Heart left ventricle (tissue), 13 donors: ENCODE measurements at regions not wholly inside any gene's neighbourhood (a gene's known extent, or its start where the extent isn't known, plus 50 kb on each side); places are given as distances from the start of the nearest gene placed in this dataset.

Experiments
- POLR2A ChIP-seq, 2 donors: fragments of 450-650 bp; IDR thresholded peaks; one replicate each; pipeline ENCODE4 v1.6.1; 2017; ENCODE audit warnings: antibody characterized with exemption in 2 of 2, mild to moderate bottlenecking in 2 of 2, moderate library complexity in 2 of 2
- TF ChIP-seq, protein P1 (sequence below), 12 donors: fragments of 200-600 bp; sonication (generic) in 4 of 12; IDR thresholded peaks; one replicate each; pipeline versions ENCODE4 v1.5.0 to v1.8.0; 2018 to 2022; ENCODE audit warnings: antibody characterized with exemption in 12 of 12, mild to moderate bottlenecking in 5 of 12
- donor health status: ischemic (EF 13 %, LVEDD 7.1; RV severe dilation, severe dysfunction).
- donor health status: DM: no; HTN: yes; CAD: no.
- donor health status: DM: no; HTN: no; CAD: no.
- donor health status: ischemic (EF 25% LVEDD 6.9; RV normal size, moderate dysfunction).
- donor health status: ischemic (EF 25% LVEDD 5.7; RV mildly dilated, moderate dysfunction).
- donor health status: ischemic (EF 35%, LVEDD 5.7; RV mildly dilated, moderate dysfunction).
- donor health status: nonischemic (EF 11% LVEDD 7.7; RV severe dilation, severe dysfunction).
- donor health status: DM: yes; HTN: yes; CAD: no.
- donor health status: PGD.
- donor health status: ischemic (EF 29% LVEDD 5.4; RV normal size, mild dysfunction).
- donor health status: nonischemic (EF 23%, LVEDD 6.1; RV moderate dilation, normal function).

DNA sequence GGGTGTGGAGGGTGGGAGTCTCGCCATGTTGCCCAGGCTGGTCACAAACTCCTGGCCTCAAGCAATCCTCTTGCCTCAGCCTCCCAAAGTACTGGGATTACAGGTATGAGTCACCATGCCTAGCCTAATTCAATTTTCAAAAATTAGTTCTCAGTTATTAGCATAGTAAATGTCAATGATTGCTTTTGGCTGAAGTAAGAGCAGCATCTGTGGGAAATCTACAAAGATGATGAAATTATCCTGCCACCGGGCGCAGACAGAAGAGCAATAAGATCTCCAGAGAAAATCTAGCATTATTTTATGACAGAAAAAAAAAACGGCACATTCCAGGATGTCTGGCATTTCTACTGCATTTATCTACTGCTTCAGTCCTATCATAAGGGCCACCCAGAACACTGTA, 97.9 kb upstream of the DAAM1 start:
- TF ChIP-seq, protein P1, sequence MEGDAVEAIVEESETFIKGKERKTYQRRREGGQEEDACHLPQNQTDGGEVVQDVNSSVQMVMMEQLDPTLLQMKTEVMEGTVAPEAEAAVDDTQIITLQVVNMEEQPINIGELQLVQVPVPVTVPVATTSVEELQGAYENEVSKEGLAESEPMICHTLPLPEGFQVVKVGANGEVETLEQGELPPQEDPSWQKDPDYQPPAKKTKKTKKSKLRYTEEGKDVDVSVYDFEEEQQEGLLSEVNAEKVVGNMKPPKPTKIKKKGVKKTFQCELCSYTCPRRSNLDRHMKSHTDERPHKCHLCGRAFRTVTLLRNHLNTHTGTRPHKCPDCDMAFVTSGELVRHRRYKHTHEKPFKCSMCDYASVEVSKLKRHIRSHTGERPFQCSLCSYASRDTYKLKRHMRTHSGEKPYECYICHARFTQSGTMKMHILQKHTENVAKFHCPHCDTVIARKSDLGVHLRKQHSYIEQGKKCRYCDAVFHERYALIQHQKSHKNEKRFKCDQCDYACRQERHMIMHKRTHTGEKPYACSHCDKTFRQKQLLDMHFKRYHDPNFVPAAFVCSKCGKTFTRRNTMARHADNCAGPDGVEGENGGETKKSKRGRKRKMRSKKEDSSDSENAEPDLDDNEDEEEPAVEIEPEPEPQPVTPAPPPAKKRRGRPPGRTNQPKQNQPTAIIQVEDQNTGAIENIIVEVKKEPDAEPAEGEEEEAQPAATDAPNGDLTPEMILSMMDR (IDR thresholded peaks at IDR 0.05) = no peak
- no peak for TF ChIP-seq POLR2A (IDR thresholded peaks at IDR 0.05)
